ENCODE measurements at regions not wholly inside any gene's neighbourhood (a gene's known extent, or its start where the extent isn't known, plus 50 kb on each side); places are given as distances from the start of the nearest gene placed in this dataset.

DNA sequence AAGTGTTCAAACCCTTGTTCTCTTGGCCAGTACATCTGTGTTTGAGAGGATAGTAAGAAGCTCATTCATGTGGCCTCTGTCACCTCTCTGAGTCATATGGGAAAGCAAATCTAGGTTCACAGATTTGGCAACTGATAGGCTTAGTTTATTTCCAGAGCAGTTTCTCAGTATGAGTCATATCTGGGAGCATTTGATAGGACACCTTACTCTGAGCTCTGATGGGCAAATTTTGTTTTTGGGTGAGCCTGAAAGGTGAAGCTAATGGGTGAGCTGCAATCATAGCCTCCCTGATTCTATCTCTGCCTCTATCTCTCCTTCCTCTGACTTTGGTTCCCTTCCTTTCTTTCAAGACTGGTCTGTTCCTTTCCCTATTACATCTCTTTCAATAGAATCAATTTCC, 134.4 kb downstream of the S1PR1 start:
- TF ChIP-seq CTCF (IDR thresholded peaks at IDR 0.05) (no peak), POLR2AphosphoS5 (IDR thresholded peaks at IDR 0.05) (no peak), POLR2A (IDR thresholded peaks at IDR 0.05) (no peak)

Measured in suprapubic skin (tissue), 4 donors.